ENCODE measurements at regions not wholly inside any gene's neighbourhood (a gene's known extent, or its start where the extent isn't known, plus 50 kb on each side); places are given as distances from the start of the nearest gene placed in this dataset.
"Not testable (repeated sequence)": the region's sequence is repeated elsewhere in the genome, so short reads cannot be mapped to it uniquely, and the experiment has no call there.

GRCh38 chr15:98088307-98088945 lies 127.9 kb downstream of the ARRDC4 start:
- not testable (repeated sequence) for DNase-seq

- DNase-seq: not testable (repeated sequence)
These were observed 128.8 kb downstream of the ARRDC4 start for GRCh38 chr15:98089352-98089751.

GRCh38 chr15:98097986-98098385 lies 137.5 kb downstream of the ARRDC4 start:
- DNase-seq: not testable (repeated sequence)

- not testable (repeated sequence) for DNase-seq
These were observed 140.1 kb downstream of the ARRDC4 start for GRCh38 chr15:98100606-98101005.

- DNase-seq: no peak
These were observed 143.1 kb downstream of the ARRDC4 start for GRCh38 chr15:98103570-98103969.

- DNase-seq: not testable (repeated sequence)
These were observed 144.1 kb downstream of the ARRDC4 start for GRCh38 chr15:98104386-98105151.

GRCh38 chr15:98106615-98107194 lies 146.2 kb downstream of the ARRDC4 start:
- DNase-seq: not testable (repeated sequence)

GRCh38 chr15:98111806-98112205 lies 151.3 kb downstream of the ARRDC4 start:
- DNase-seq: no peak

GRCh38 chr15:98113327-98113726 lies 152.8 kb downstream of the ARRDC4 start:
- no peak for DNase-seq

GRCh38 chr15:98120561-98120960 lies 160.1 kb downstream of the ARRDC4 start:
- no peak for DNase-seq

GRCh38 chr15:98121536-98121935 lies 161.0 kb downstream of the ARRDC4 start:
- no peak for DNase-seq

- no peak for DNase-seq
These were observed 161.5 kb downstream of the ARRDC4 start for GRCh38 chr15:98121957-98122356.

GRCh38 chr15:98123297-98123696 lies 162.8 kb downstream of the ARRDC4 start:
- DNase-seq: no peak

- no peak for DNase-seq
These were observed 163.3 kb downstream of the ARRDC4 start for GRCh38 chr15:98123834-98124233.

- no peak for DNase-seq
These were observed 164.1 kb downstream of the ARRDC4 start for GRCh38 chr15:98124581-98124980.

GRCh38 chr15:98126326-98127085 lies 166.0 kb downstream of the ARRDC4 start:
- DNase-seq: no peak

- DNase-seq: no peak
These were observed 167.1 kb downstream of the ARRDC4 start for GRCh38 chr15:98127586-98127985.

- DNase-seq: no peak
These were observed 171.4 kb downstream of the ARRDC4 start for GRCh38 chr15:98131924-98132323.

GRCh38 chr15:98134905-98135304 lies 174.4 kb downstream of the ARRDC4 start:
- DNase-seq: no peak

- no peak for DNase-seq
These were observed 178.4 kb downstream of the ARRDC4 start for GRCh38 chr15:98138910-98139309.

- DNase-seq: no peak
These were observed 178.8 kb downstream of the ARRDC4 start for GRCh38 chr15:98139337-98139736.

- DNase-seq: no peak
These were observed 182.1 kb downstream of the ARRDC4 start for GRCh38 chr15:98142572-98142971.

- no peak for DNase-seq
These were observed 182.6 kb downstream of the ARRDC4 start for GRCh38 chr15:98143116-98143515.

All from activated CD4-positive, alpha-beta T cell treated with anti-CD3 and anti-CD28 coated beads, Interleukin-10, Interleukin-2, amounts not matched to agents 100 ng/mL and 50 ng/mL, durations not matched to agents 16 hours and 8 hours (primary cell).